K562 (cell line): ENCODE measurements at regions not wholly inside any gene's neighbourhood (a gene's known extent, or its start where the extent isn't known, plus 50 kb on each side); places are given as distances from the start of the nearest gene placed in this dataset.

ENCODE experiments used
- BRD4 ChIP-seq: fragments of 200-600 bp; sonication (generic); IDR thresholded peaks from 2 replicates; pipeline ENCODE4 v1.6.1; 2017; ENCODE audit warnings: inconsistent platforms
- CTCF ChIP-seq, 3 experiments: IDR thresholded peaks in 2 of 3; conservative IDR thresholded peaks in 1 of 3; 2 replicates each; pipeline ENCODE4 v1.5.1; 2011 to 2012; ENCODE audit warnings: low read length in 3 of 3, mild to moderate bottlenecking in 3 of 3, control low read depth in 2 of 3, improper control_type of control experiment in 1 of 3, inconsistent platforms in 1 of 3, low read depth in 1 of 3, mixed read lengths in 1 of 3, moderate library complexity in 1 of 3; ENCODE audit not compliant: insufficient read depth in 2 of 3
- E2F6 ChIP-seq, 2 experiments: IDR thresholded peaks; 2 replicates each; pipeline ENCODE4 v1.6.1; 2011; ENCODE audit warnings: borderline replicate concordance in 1 of 2, control low read depth in 1 of 2, low read depth in 1 of 2, low read length in 1 of 2, mild to moderate bottlenecking in 1 of 2, mixed read lengths in 1 of 2, moderate library complexity in 1 of 2; ENCODE audit not compliant: insufficient read depth in 1 of 2, insufficient read length in 1 of 2, poor library complexity in 1 of 2, severe bottlenecking in 1 of 2; ENCODE audit errors: extremely low read depth in 1 of 2
- EZH2 ChIP-seq: IDR thresholded peaks from 2 replicates; pipeline ENCODE4 v1.6.1; 2012; ENCODE audit warnings: low read depth, mild to moderate bottlenecking, inconsistent platforms, low read length, borderline replicate concordance
- HNRNPUL1 ChIP-seq: fragments of 200-400 bp; formaldehyde crosslinking; IDR thresholded peaks from 2 replicates; pipeline ENCODE4 v1.6.1; 2017; ENCODE audit warnings: low read length
- MTF1 ChIP-seq: fragments of 250-450 bp; sonication (Bioruptor Pico); IDR thresholded peaks from 2 replicates; pipeline ENCODE4 v1.9.0; 2021; ENCODE audit warnings: moderate library complexity, mild to moderate bottlenecking, inconsistent platforms, borderline replicate concordance
- POLR2AphosphoS5 ChIP-seq: IDR thresholded peaks from 2 replicates; pipeline ENCODE4 v1.6.1; 2011; ENCODE audit warnings: mild to moderate bottlenecking, low read depth, low read length, moderate library complexity; ENCODE audit not compliant: control insufficient read depth, insufficient read depth
- SIN3B ChIP-seq: fragments of 450-650 bp; IDR thresholded peaks from 2 replicates; pipeline ENCODE4 v1.6.1; 2017; ENCODE audit warnings: low read depth, mild to moderate bottlenecking, moderate library complexity
- SMAD3 ChIP-seq: fragments of 450-650 bp; formaldehyde crosslinking; conservative IDR thresholded peaks from 2 replicates; pipeline ENCODE4 v1.4.0; 2020; ENCODE audit warnings: mild to moderate bottlenecking
- THRA ChIP-seq: fragments of 450-650 bp; IDR thresholded peaks from 2 replicates; pipeline ENCODE4 v1.6.1; 2017; ENCODE audit warnings: mild to moderate bottlenecking, moderate library complexity
- ZFP30 ChIP-seq: fragments of 250-450 bp; sonication (Bioruptor Pico); IDR thresholded peaks from 2 replicates; pipeline ENCODE4 v1.8.0; 2022; ENCODE audit warnings: moderate library complexity, mild to moderate bottlenecking, inconsistent platforms, borderline replicate concordance
- ZHX1 ChIP-seq: fragments of 150-350 bp; conservative IDR thresholded peaks from 2 replicates; pipeline ENCODE4 v1.6.1; 2014; ENCODE audit warnings: low read length
- ZNF76 ChIP-seq: fragments of 250-450 bp; sonication (Bioruptor Pico); IDR thresholded peaks from 2 replicates; pipeline ENCODE4 v1.4.0; 2020; ENCODE audit warnings: mild to moderate bottlenecking, moderate library complexity, borderline replicate concordance
- TF ChIP-seq, protein P1 (sequence below), 2 experiments: fragments of 450-650 bp; conservative IDR thresholded peaks; 2 replicates each; pipeline ENCODE4 v1.6.1; 2017; ENCODE audit warnings: mild to moderate bottlenecking in 2 of 2, moderate library complexity in 2 of 2

DNA sequence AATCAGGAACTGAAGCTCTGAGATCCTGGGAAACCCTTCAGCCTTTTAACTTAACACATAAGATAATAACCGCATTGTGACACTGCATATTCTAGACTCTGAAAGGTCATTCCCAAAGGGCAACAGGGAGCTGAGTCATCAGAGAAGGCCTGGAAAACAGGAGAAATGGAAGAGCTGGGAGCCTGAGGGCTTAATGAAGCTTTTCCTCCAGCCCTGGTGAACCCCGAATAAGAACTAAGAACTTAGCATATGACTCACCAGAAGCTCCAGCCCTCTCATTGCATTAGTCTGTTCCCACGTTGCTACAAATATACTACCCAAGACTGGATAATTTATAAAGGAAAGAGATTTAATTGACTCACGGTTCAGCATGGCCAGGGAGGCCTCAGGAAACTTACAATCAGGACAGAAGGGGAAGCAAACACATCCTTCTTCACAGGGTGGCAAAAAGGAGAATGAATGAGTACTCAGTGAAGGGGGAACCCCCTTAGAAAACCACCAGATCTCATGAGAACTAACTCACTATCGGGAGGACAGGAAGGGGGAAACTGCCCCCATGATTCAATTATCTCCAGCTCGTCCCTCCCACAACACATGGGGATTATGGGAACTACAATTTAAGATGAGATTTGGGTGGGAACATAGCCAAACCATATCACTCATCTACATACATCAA is 648.5 kb downstream of the TFAP2A start:
- no peak for TF ChIP-seq E2F6 (IDR thresholded peaks at IDR 0.05; ENCODE audit: borderline replicate concordance in 1 of 2, extremely low read depth in 1 of 2, insufficient read depth in 1 of 2, insufficient read length in 1 of 2, low read depth in 1 of 2, low read length in 1 of 2, poor library complexity in 1 of 2, severe bottlenecking in 1 of 2)
- TF ChIP-seq HNRNPUL1: no peak
- no peak for TF ChIP-seq EZH2
- TF ChIP-seq, protein P1, sequence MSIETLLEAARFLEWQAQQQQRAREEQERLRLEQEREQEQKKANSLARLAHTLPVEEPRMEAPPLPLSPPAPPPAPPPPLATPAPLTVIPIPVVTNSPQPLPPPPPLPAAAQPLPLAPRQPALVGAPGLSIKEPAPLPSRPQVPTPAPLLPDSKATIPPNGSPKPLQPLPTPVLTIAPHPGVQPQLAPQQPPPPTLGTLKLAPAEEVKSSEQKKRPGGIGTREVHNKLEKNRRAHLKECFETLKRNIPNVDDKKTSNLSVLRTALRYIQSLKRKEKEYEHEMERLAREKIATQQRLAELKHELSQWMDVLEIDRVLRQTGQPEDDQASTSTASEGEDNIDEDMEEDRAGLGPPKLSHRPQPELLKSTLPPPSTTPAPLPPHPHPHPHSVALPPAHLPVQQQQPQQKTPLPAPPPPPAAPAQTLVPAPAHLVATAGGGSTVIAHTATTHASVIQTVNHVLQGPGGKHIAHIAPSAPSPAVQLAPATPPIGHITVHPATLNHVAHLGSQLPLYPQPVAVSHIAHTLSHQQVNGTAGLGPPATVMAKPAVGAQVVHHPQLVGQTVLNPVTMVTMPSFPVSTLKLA (conservative IDR thresholded peaks at IDR 0.05): no peak
- no peak for TF ChIP-seq SMAD3
- no peak for TF ChIP-seq POLR2AphosphoS5
- no peak for TF ChIP-seq BRD4
- no peak for TF ChIP-seq ZFP30 (CRISPR knock-in tag)
- TF ChIP-seq ZHX1: no peak
- no peak for TF ChIP-seq CTCF (IDR thresholded peaks at IDR 0.05 in 2 of 3, conservative IDR thresholded peaks at IDR 0.05 in 1 of 3; ENCODE audit: insufficient read depth in 2 of 3, low read depth in 1 of 3, low read length in 3 of 3)
- no peak for TF ChIP-seq MTF1
- TF ChIP-seq THRA: no peak
- TF ChIP-seq SIN3B: no peak
- no peak for TF ChIP-seq ZNF76 (CRISPR knock-in tag)
